ENCODE measurements at regions not wholly inside any gene's neighbourhood (a gene's known extent, or its start where the extent isn't known, plus 50 kb on each side); places are given as distances from the start of the nearest gene placed in this dataset.

DNA sequence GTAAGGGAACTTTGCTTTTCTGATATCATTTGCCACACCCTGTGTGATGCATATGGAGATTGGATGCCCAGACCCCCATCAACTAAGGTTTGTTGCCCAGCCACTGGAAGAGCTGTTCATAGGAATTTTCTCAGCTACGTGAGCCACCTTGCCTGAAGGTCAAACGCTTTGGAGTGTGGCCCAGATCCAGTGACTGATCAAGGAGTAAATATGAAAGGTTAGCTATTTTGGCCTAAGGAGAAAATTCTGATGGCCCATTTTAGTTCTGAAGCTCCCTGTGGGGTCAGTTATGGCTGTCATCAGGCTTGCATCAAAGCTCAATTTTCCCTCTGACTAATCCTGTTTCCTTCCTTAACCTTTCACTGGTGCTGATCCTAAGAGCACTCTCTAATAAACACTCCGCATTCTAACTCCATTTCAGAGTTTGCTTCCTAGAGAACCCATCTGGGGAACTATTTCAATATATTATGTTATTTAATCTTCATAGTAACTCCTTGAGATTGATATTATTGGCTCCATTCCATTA lies 407.7 kb downstream of the SPRY1 start:
- no peak for TF ChIP-seq POLR2A (IDR thresholded peaks at IDR 0.05; ENCODE audit: low read length)
- TF ChIP-seq GATA1 (IDR thresholded peaks at IDR 0.05; ENCODE audit: low read depth, low read length): no peak

Data from erythroblast (primary cell).